ENCODE measurements at regions not wholly inside any gene's neighbourhood (a gene's known extent, or its start where the extent isn't known, plus 50 kb on each side); places are given as distances from the start of the nearest gene placed in this dataset.

- BruUV-seq (replicated peaks) = no TSS peak
Observed at GRCh38 chr2:18129348-18129747, 250.9 kb downstream of the KCNS3 start.

More at GRCh38 chr2:18129348-18129747, 250.9 kb downstream of the KCNS3 start:
- H2AFZ ChIP-seq (ENCODE audit: low read depth, low read length) = no peak overlapping the region
- intact Hi-C loops (cut with micrococcal nuclease) (no loop called here), dilution Hi-C loops (cut with MboI; ENCODE audit: extremely low pct_ligation_motif_present, low sequenced_read_pairs) (no loop called here)
- no peak overlapping the region for H3K4me2 ChIP-seq (ENCODE audit: insufficient read depth, low read length)
- no peaks in the 10 kb centered on the region for H3K9me1 ChIP-seq (replicated peaks; ENCODE audit: control insufficient read depth, extremely low read depth, insufficient read depth, low read length)
- FAIRE-seq = no peak
- H3K9ac ChIP-seq (replicated peaks; ENCODE audit: extremely low read depth, insufficient read depth, low read length) = no peak overlapping the region
- DNase-seq (ENCODE audit: low read depth, low spot score) = no peak
- H3K4me3 ChIP-seq (replicated peaks in 1 of 3; ENCODE audit: insufficient read depth in 1 of 3, low read depth in 1 of 3, low read length in 3 of 3) = no peak overlapping the region
- no peaks in the 10 kb centered on the region for H3K79me2 ChIP-seq (ENCODE audit: control insufficient read depth, insufficient read depth, low read length)
- H3K27ac ChIP-seq (ENCODE audit: insufficient read depth, low read depth, low read length) = no peak overlapping the region
- H4K20me1 ChIP-seq (replicated peaks; ENCODE audit: control insufficient read depth, extremely low read depth, insufficient read depth, low read length) = no peaks in the 10 kb centered on the region
- CTCF ChIA-PET = no interaction called here
- H3K4me1 ChIP-seq (ENCODE audit: control insufficient read depth, extremely low read depth, insufficient read depth, low read length) = no peaks in the 10 kb centered on the region
- no peaks in the 10 kb centered on the region for H3K36me3 ChIP-seq (ENCODE audit: control insufficient read depth in 2 of 2, extremely low read depth in 1 of 2, insufficient read depth in 2 of 2, low read length in 2 of 2)
- H3K27me3 ChIP-seq (ENCODE audit: control insufficient read depth in 2 of 2, insufficient read depth in 2 of 2, low read length in 2 of 2) = no peaks in the 10 kb centered on the region
- no peak for TF ChIP-seq FOS (IDR thresholded peaks at IDR 0.05; ENCODE audit: borderline replicate concordance, insufficient read depth, low read length)
- TF ChIP-seq CTCF (IDR thresholded peaks at IDR 0.05; ENCODE audit: extremely low read depth in 1 of 2, insufficient read depth in 1 of 2, low read depth in 1 of 2, low read length in 2 of 2) = no peak
- no peak for TF ChIP-seq EZH2 (IDR thresholded peaks at IDR 0.05; ENCODE audit: borderline replicate concordance, low read depth, low read length, severe bottlenecking)
- TF ChIP-seq GATA2 (IDR thresholded peaks at IDR 0.05; ENCODE audit: insufficient read depth, insufficient read length, low read depth, low read length) = no peak
- TF ChIP-seq JUN (IDR thresholded peaks at IDR 0.05; ENCODE audit: borderline replicate concordance, insufficient read depth, insufficient read length, low read depth) = no peak
- TF ChIP-seq POLR2A (IDR thresholded peaks at IDR 0.05; ENCODE audit: low read depth, low read length) = no peak
- TF ChIP-seq MYC (IDR thresholded peaks at IDR 0.05; ENCODE audit: low read depth, low read length) = no peak
- no peak for TF ChIP-seq POLR2AphosphoS5 (IDR thresholded peaks at IDR 0.05; ENCODE audit: insufficient read depth, low read depth, low read length)
- no peak for TF ChIP-seq MAX (IDR thresholded peaks at IDR 0.05; ENCODE audit: insufficient read depth, insufficient read length)
- no peaks in the 10 kb centered on the region for H3K9me3 ChIP-seq (replicated peaks; ENCODE audit: control insufficient read depth, insufficient read depth, low read length)
- POLR2A ChIA-PET = no interaction called here

Data from endothelial cell of umbilical vein (primary cell).